Epithelial cell of proximal tubule (primary cell): ENCODE measurements at regions not wholly inside any gene's neighbourhood (a gene's known extent, or its start where the extent isn't known, plus 50 kb on each side); places are given as distances from the start of the nearest gene placed in this dataset.

Source experiments
- DNase-seq: peaks from one replicate; pipeline ENCODE4 v3.0.0-alpha.2; 2011; ENCODE audit warnings: low read depth
- H3K4me3 ChIP-seq: 2 replicates; pipeline ENCODE4 v1.5.1; 2011; ENCODE audit warnings: low read depth, mild to moderate bottlenecking, low read length
- CTCF ChIP-seq: conservative IDR thresholded peaks from 2 replicates; pipeline ENCODE4 v1.5.1; 2012; ENCODE audit warnings: low read depth, mild to moderate bottlenecking, low read length

DNA sequence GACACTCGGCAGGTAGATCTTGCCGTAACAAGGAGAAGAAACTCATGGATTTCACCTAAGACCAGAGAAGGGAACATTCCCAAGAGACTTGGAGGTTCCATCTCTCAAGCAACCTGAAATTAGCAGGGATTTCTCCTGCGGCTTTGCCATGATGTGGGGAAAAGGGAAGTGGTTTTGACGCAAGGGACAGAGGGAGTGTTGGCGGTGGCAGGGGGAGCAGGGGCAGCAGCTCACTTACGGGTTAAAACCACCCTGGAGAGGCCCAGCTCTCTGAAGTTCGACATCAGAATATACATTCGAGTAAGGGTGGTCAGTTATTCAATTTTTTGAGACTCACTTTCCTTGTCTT, 76.1 kb upstream of the POMP start:
- no peak for TF ChIP-seq CTCF
- no peak overlapping the region for H3K4me3 ChIP-seq
- DNase-seq: no peak

DNA sequence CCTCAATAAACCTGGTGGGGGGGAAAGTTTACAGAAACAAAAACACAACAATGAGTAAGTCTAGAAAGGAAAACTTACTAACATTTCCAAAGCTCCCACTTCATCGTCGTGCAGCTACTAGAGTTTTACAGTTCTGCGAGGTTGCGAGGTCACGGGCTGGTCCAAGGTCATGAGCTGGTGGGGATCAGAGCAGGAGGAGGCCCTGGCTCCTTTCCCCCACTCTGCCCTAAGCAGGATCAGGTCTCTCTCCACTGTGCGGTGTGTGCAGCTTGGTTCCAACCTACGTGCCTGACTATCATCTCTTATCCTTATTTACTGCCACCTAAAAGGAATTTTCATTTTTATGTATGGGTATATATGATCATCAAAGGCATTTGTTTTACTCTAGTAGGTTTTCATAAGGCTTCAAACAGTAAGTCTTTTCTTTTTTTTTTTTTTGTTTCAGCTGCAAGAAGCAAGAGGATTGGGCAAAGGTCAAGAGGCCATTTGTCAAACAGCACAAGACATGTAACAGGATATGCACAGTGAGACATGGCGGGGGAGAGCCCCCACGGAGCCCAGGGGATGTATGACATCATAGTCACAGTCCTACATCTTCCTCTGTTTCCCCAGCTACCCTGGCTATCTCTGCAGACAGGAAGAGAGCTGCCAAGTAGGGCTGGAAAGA, 76.6 kb upstream of the POMP start:
- no peak for TF ChIP-seq CTCF
- no peak overlapping the region for H3K4me3 ChIP-seq
- DNase-seq: no peak

DNA sequence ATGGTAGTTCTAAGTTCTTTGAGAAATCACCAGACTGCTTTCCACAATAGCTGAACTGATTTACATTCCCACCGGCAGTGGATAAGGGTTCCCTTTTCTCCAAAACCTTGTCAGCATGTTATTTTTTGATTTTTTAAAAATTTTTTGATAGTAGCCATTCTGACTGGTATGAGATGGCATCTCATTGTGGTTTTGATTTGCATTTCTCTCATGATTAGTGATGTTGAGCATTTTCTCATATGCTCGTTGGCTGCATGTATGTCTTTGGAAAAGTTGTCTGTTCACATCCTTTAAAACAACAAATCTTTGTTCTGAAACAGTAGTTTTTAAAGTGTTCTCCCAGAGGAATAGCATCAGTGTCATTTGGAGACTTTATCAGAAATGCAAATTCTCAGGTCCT, 77.5 kb upstream of the POMP start:
- TF ChIP-seq CTCF: no peak
- DNase-seq: no peak

DNA sequence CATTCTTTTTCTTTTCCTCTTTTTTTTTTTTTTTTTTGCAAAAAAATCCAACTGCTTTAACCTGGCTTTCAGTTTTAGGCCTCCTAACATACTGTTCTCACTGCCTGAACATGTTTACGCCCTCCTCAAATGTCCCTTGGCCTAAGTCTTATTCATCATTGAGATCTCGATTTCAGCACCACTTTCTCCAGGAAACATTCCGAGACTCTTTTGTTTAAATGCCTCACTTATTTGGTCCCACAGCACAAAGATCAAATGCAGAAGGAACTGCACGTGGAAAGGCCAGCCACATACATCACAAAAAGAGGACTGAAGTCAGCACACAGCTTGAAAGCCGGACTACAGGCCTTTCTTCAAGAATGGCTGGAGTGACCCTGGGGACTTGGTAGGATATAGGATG, 79.2 kb upstream of the POMP start:
- no peak for TF ChIP-seq CTCF
- DNase-seq: no peak
- H3K4me3 ChIP-seq: no peak overlapping the region

More for the DNA sequence above, 77.5 kb upstream of the POMP start:
- no peak overlapping the region for H3K4me3 ChIP-seq

DNA sequence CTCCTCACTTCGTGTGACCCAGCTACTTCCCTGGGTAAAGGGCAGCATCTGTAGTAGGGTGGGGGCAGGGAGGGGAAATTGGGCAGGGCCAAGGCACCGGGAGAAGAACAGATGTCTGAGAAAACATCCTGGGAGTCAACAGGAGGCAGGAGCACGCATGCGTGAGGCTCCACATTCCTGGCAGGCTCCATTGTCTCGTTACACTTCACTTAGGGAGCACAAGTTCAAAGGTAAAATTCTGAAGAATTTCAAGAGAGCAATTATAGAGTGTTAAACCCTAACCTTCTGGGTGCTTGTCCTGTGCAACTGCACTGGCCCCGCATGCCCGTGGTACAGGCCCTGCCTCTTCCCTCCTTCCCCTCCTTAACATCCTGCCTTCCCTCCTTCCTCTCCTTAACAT, 79.6 kb upstream of the POMP start:
- peak; percentile 51 for DNase-seq
- no peak for TF ChIP-seq CTCF
- H3K4me3 ChIP-seq: no peak overlapping the region

GRCh38 chr13:28576067-28576466, 81.1 kb upstream of the FLT1 start:
- no peak for DNase-seq
- no peak for TF ChIP-seq CTCF

DNA sequence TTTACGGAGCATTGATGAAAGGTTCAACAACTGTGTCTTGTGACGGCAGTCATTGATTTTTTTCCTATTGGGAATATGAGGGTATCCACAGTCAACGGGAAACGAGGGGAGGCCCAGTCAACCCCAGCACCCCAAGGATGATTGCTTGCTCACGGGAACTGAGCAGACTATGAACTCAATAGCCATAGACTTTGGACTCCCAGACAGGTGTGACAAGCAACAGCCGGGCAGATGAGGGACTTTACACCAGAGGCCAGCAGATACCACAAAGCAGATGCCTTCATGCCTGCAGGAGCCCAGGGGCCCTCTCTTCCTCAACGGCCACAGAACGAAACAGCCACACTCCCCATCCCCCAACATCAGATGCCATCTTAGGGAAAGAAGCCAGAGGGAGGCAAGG, 80.3 kb upstream of the FLT1 start:
- DNase-seq: no peak
- no peak for TF ChIP-seq CTCF
- H3K4me3 ChIP-seq: no peak overlapping the region

More at GRCh38 chr13:28576067-28576466, 81.1 kb upstream of the FLT1 start:
- H3K4me3 ChIP-seq: no peak overlapping the region
